Ammon's horn (tissue), 1 donor: ENCODE measurements at regions not wholly inside any gene's neighbourhood (a gene's known extent, or its start where the extent isn't known, plus 50 kb on each side); places are given as distances from the start of the nearest gene placed in this dataset.

Experiments used
- DNase-seq: peaks from one replicate; pipeline ENCODE4 v3.0.0-alpha.2; 2016; ENCODE audit warnings: low spot score

GRCh38 chr2:147468349-147468748 is 376.5 kb upstream of the ACVR2A start:
- no peak for DNase-seq

- no peak for DNase-seq
Measured at GRCh38 chr2:147467441-147467840, 377.4 kb upstream of the ACVR2A start.

- no peak for DNase-seq
Measured at GRCh38 chr2:147464737-147465357, 380.0 kb upstream of the ACVR2A start.

- DNase-seq = no peak
Measured at GRCh38 chr2:147463881-147464520, 380.8 kb upstream of the ACVR2A start.

- DNase-seq = no peak
Measured at GRCh38 chr2:147460155-147460554, 384.7 kb upstream of the ACVR2A start.

- no peak for DNase-seq
Measured at GRCh38 chr2:147456779-147457178, 388.1 kb upstream of the ACVR2A start.

GRCh38 chr2:147451902-147452515 is 392.8 kb upstream of the ACVR2A start:
- DNase-seq = no peak

- no peak for DNase-seq
Measured at GRCh38 chr2:147450661-147451510, 393.9 kb upstream of the ACVR2A start.

- peak; percentile 13 for DNase-seq
Measured at GRCh38 chr2:147449323-147449991, 395.4 kb upstream of the ACVR2A start.

GRCh38 chr2:147442816-147443215 is 402.0 kb upstream of the ACVR2A start:
- no peak for DNase-seq

GRCh38 chr2:147441182-147441581 is 403.6 kb upstream of the ACVR2A start:
- no peak for DNase-seq

GRCh38 chr2:147440734-147441133 is 404.1 kb upstream of the ACVR2A start:
- DNase-seq = no peak

- no peak for DNase-seq
Measured at GRCh38 chr2:147439986-147440385, 404.8 kb upstream of the ACVR2A start.

GRCh38 chr2:147438882-147439281 is 405.9 kb upstream of the ACVR2A start:
- DNase-seq = no peak

GRCh38 chr2:147433822-147434221 is 411.0 kb upstream of the ACVR2A start:
- DNase-seq = no peak

- DNase-seq = no peak
Measured at GRCh38 chr2:147430408-147430807, 414.4 kb upstream of the ACVR2A start.

- no peak for DNase-seq
Measured at GRCh38 chr2:147428120-147428747, 416.6 kb upstream of the ACVR2A start.

- DNase-seq = peak; percentile 40
Measured at GRCh38 chr2:147425437-147426029, 419.3 kb upstream of the ACVR2A start.

- no peak for DNase-seq
Measured at GRCh38 chr2:147424766-147425165, 420.1 kb upstream of the ACVR2A start.

GRCh38 chr2:147420947-147421675 is 423.7 kb upstream of the ACVR2A start:
- DNase-seq = no peak
